GM12801 (cell line): ENCODE measurements at regions not wholly inside any gene's neighbourhood (a gene's known extent, or its start where the extent isn't known, plus 50 kb on each side); places are given as distances from the start of the nearest gene placed in this dataset.

Experiments used
- CTCF ChIP-seq: IDR thresholded peaks from one replicate; pipeline ENCODE4 v1.5.1; 2011; ENCODE audit warnings: control low read depth; ENCODE audit not compliant: insufficient read length; ENCODE audit errors: extremely low read depth

DNA sequence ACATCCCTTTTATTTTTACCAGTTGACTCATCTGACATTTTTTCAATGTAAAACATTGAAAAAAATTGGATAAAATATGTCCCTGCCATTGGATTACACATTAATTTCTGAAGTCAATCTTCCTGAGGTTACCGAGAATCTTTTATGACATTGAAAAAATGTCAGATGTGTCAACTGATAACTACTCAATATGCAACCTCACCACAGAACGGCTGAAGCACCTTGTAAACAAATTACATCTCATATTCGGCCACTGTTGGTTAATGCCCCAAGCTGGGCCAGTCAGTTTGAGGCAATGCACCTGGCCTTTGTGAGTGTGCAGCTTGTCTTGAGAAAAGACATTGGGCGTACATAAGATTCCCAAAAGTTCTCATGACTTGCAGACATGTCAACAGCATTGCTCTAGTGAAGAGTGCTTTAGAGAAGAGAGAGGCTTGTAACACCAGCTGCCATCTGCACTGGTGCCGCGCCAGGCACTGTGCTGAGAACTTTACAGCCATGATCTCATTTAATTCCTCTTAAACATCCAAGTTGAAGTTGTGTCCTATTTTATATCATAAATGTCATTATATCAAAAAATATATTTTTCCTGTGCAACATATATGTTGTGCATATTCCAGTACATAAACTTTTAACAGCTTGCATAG is 112.7 kb upstream of the SLC35G4 start:
- TF ChIP-seq CTCF: no peak

GRCh38 chr18:11495441-11495840 is 114.0 kb upstream of the SLC35G4 start:
- TF ChIP-seq CTCF: no peak

- TF ChIP-seq CTCF: no peak
These were observed 115.3 kb upstream of the SLC35G4 start for GRCh38 chr18:11494107-11494506.

DNA sequence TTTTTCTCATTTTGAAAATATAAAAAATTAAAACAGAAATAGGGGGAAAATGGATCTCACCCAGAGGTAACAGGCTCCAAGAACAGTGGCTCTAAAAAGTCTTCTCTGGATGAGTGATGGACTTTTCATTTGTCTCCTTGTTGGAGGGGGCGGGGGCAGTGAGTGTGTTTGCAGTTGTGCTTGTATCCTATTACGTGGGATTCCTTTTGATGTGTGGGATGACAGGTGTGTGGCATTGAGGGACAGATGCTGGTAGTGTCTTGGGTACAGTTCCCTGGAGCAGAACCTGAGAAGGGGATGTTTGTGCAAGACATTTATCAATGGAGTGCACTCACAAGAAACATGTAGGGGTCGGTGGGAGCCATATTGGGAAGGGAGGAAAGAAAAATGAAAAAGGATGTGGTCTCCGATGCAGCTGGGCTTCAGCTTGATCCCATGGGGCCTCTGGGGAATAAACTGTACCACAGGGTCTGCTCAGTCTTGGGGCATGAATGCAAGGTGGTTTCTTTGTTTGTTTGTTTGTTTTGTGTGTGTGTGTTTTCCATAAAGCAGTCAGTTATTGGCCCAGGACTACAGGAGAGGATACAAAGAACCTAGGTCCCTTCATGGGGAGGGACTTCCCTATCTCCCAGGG is 120.0 kb upstream of the SLC35G4 start:
- TF ChIP-seq CTCF: no peak

DNA sequence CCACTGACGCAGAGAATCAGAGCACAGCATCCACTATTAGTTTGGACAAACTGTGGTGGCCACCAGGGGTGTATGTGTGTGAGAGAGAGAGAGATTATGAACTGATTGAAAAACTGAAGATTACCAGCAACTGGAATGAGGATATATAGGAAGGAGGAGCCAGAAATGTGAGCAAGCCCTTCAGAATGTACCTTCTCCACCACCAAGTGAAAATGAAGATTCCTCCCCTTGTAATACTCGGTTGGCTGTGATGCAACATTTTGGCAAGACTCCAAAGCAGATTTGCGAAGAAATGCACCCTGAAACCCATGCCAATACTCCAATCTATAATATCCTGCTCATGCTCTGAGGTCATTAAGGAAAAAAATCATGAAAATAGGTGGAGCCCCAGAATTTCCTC is 121.2 kb upstream of the SLC35G4 start:
- no peak for TF ChIP-seq CTCF

- no peak for TF ChIP-seq CTCF
These were observed 122.0 kb upstream of the SLC35G4 start for GRCh38 chr18:11487390-11487789.

DNA sequence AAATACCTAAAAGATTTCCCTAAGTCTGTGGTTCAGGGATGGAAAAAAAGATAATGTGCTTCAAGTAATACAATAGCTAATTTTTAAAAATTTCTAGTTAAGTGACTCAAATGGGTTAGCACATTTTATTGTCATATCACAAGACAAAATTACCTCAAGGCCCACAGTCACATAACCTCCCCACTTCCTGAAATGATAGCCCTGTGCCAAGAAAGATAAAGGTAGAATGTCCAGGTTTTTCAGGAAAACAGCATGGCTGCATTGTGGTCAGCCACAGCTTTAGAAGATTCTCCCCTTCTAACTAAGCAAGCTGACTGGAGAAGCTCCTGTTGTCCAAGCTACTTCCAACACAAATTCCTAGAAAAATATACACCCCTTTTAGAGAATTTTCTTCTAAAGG is 127.1 kb upstream of the SLC35G4 start:
- TF ChIP-seq CTCF: no peak
